MM.1S (cell line): ENCODE measurements at regions not wholly inside any gene's neighbourhood (a gene's known extent, or its start where the extent isn't known, plus 50 kb on each side); places are given as distances from the start of the nearest gene placed in this dataset.

Experiments
- CTCF ChIP-seq: fragments of 300-600 bp; sonication (generic); IDR thresholded peaks from 2 replicates; pipeline ENCODE4 v1.5.1; 2016; ENCODE audit warnings: antibody characterized with exemption, low read length, mixed read lengths
- EZH2 ChIP-seq: fragments of 300-600 bp; sonication (generic); optimal IDR thresholded peaks from 2 replicates; pipeline ENCODE3; 2017; ENCODE audit warnings: low read depth, mild to moderate bottlenecking, antibody characterized with exemption, low read length, mixed read lengths
- EZH2phosphoT487 ChIP-seq: fragments of 300-600 bp; sonication (generic); IDR thresholded peaks from 2 replicates; pipeline ENCODE4 v1.6.1; 2018; ENCODE audit warnings: antibody characterized with exemption, low read length

GRCh38 chrX:28099166-28099565 is 117.9 kb upstream of the DCAF8L1 start:
- TF ChIP-seq EZH2 (no peak), EZH2phosphoT487 (no peak), CTCF (no peak)
